ENCODE measurements at regions not wholly inside any gene's neighbourhood (a gene's known extent, or its start where the extent isn't known, plus 50 kb on each side); places are given as distances from the start of the nearest gene placed in this dataset.

GRCh38 chr3:177647341-177647740, 450.1 kb upstream of the TBL1XR1 start:
- TF ChIP-seq POLR2A (IDR thresholded peaks at IDR 0.05; ENCODE audit: low read depth, low read length) (no peak), POLR2AphosphoS5 (IDR thresholded peaks at IDR 0.05; ENCODE audit: low read depth, low read length) (no peak), TAF1 (IDR thresholded peaks at IDR 0.05; ENCODE audit: borderline replicate concordance, low read depth, low read length) (no peak)
